PC-3 (cell line): ENCODE measurements at regions not wholly inside any gene's neighbourhood (a gene's known extent, or its start where the extent isn't known, plus 50 kb on each side); places are given as distances from the start of the nearest gene placed in this dataset.

Source experiments
- ATAC-seq: fragments of 200-7000 bp; cut with Tn5 transposase; 2 replicates; pipeline ENCODE4 v1.9.1; 2020; ENCODE audit warnings: mild to moderate bottlenecking, moderate library complexity
- BruUV-seq: library from RNA; stranded (reverse); fragments of 400-500 nt; replicated peaks from 2 replicates; lab custom pipeline; 2021; lab: Mats Ljungman, UMichigan
- CTCF ChIA-PET: fragments of 300-600 bp; sonication (Branson Sonifier 250); formaldehyde crosslinking; loops from one replicate; lab custom pipeline; 2022; ENCODE audit warnings: antibody characterized with exemption; lab: Charles Lee
- POLR2A ChIA-PET: fragments of 300-600 bp; sonication (Branson Sonifier 250); formaldehyde crosslinking; loops from one replicate; lab custom pipeline; 2022; ENCODE audit warnings: antibody characterized with exemption; ENCODE audit not compliant: unreplicated experiment; lab: Charles Lee
- DNase-seq: peaks from one replicate; pipeline ENCODE4 v3.0.0-alpha.2; 2015
- H2AFZ ChIP-seq: fragments of 300-600 bp; sonication (generic); 2 replicates; pipeline ENCODE4 v1.6.0; 2016; ENCODE audit warnings: antibody characterized with exemption, low read length
- H3F3A ChIP-seq: fragments of 300-600 bp; sonication (generic); one replicate; pipeline ENCODE4 v1.6.0; 2017; ENCODE audit warnings: antibody characterized with exemption, low read length, control low read depth, mild to moderate bottlenecking; ENCODE audit not compliant: unreplicated experiment
- H3K27ac ChIP-seq: fragments of 300-600 bp; sonication (generic); 2 replicates; pipeline ENCODE4 v1.5.1; 2016; ENCODE audit warnings: mild to moderate bottlenecking, low read length
- H3K27me3 ChIP-seq: fragments of 300-600 bp; sonication (generic); 2 replicates; pipeline ENCODE4 v1.6.1; 2016; ENCODE audit warnings: low read length, mixed read lengths
- H3K36me3 ChIP-seq: fragments of 300-600 bp; sonication (generic); 2 replicates; pipeline ENCODE4 v1.6.1; 2016; ENCODE audit warnings: low read depth, mixed run types, low read length, mixed read lengths
- H3K4me1 ChIP-seq: fragments of 300-600 bp; sonication (generic); 2 replicates; pipeline ENCODE4 v1.5.1; 2016; ENCODE audit warnings: low read length; ENCODE audit not compliant: insufficient read depth
- H3K4me2 ChIP-seq: fragments of 300-600 bp; sonication (generic); 2 replicates; pipeline ENCODE4 v1.6.0; 2016; ENCODE audit warnings: low read length
- H3K4me3 ChIP-seq: fragments of 300-600 bp; sonication (generic); 2 replicates; pipeline ENCODE4 v1.5.1; 2016; ENCODE audit warnings: mild to moderate bottlenecking, low read length, mixed read lengths
- H3K79me2 ChIP-seq: fragments of 300-600 bp; sonication (generic); 2 replicates; pipeline ENCODE4 v1.6.1; 2017; ENCODE audit warnings: low read length, mixed read lengths
- H3K9ac ChIP-seq: fragments of 300-600 bp; sonication (generic); 2 replicates; pipeline ENCODE4 v1.6.0; 2016; ENCODE audit warnings: mild to moderate bottlenecking, low read length
- H3K9me2 ChIP-seq: fragments of 300-600 bp; sonication (generic); replicated peaks from 2 replicates; pipeline ENCODE4 v1.6.1; 2016; ENCODE audit warnings: mixed run types, low read length, mixed read lengths
- H3K9me3 ChIP-seq: fragments of 300-600 bp; sonication (generic); 2 replicates; pipeline ENCODE4 v1.6.1; 2016; ENCODE audit warnings: low read length, mixed read lengths
- H4K20me1 ChIP-seq: fragments of 300-600 bp; sonication (generic); 2 replicates; pipeline ENCODE4 v1.6.1; 2016; ENCODE audit warnings: low read length, mixed read lengths
- EZH2 ChIP-seq: fragments of 300-600 bp; sonication (generic); IDR thresholded peaks from one replicate; pipeline ENCODE4 v1.6.1; 2017; ENCODE audit warnings: antibody characterized with exemption, mild to moderate bottlenecking, low read length; ENCODE audit not compliant: unreplicated experiment
- EZH2phosphoT487 ChIP-seq: fragments of 300-600 bp; sonication (generic); IDR thresholded peaks from 2 replicates; pipeline ENCODE4 v1.6.1; 2018; ENCODE audit warnings: mild to moderate bottlenecking, antibody characterized with exemption, low read length, borderline replicate concordance
- intact Hi-C: fragments of 100-400 bp; cut with micrococcal nuclease; formaldehyde crosslinking; loops from 2 replicates; pipeline ENCODE4 v1.9.0; 2023
- TF ChIP-seq, protein P1 (sequence below): fragments of 300-600 bp; sonication (generic); conservative IDR thresholded peaks from 2 replicates; pipeline ENCODE4 v1.5.1; 2017; ENCODE audit warnings: antibody characterized with exemption, low read depth, mild to moderate bottlenecking, low read length

DNA sequence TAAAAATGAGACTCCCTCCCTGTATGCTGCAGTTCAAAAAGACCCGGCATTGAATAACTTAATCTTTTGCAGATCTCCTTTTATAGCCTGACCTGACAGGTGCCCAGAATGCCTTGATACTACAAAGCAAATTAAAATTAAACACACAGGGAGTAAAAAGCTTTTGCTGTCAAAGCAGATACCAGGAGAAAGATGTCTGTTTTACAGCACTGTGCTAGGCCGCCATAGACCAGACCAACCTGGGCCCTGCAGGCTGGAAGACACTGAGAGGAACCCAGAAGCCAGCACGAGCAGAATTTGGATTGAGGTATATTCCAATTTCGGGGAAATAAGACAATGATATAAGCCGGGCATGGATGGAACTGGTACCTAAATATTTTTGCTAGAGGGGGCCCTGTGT lies 602.8 kb upstream of the SOX11 start:
- no peaks in the 10 kb centered on the region for H3K9me3 ChIP-seq
- H4K20me1 ChIP-seq = no peaks in the 10 kb centered on the region
- no peaks in the 10 kb centered on the region for H3K9me2 ChIP-seq
- H3K4me1 ChIP-seq = no peaks in the 10 kb centered on the region
- no peak overlapping the region for H2AFZ ChIP-seq
- H3K4me3 ChIP-seq = no peak overlapping the region
- DNase-seq (no peak), ATAC-seq (no peak)
- TF ChIP-seq EZH2 (no peak), EZH2phosphoT487 (no peak)
- TF ChIP-seq, protein P1, sequence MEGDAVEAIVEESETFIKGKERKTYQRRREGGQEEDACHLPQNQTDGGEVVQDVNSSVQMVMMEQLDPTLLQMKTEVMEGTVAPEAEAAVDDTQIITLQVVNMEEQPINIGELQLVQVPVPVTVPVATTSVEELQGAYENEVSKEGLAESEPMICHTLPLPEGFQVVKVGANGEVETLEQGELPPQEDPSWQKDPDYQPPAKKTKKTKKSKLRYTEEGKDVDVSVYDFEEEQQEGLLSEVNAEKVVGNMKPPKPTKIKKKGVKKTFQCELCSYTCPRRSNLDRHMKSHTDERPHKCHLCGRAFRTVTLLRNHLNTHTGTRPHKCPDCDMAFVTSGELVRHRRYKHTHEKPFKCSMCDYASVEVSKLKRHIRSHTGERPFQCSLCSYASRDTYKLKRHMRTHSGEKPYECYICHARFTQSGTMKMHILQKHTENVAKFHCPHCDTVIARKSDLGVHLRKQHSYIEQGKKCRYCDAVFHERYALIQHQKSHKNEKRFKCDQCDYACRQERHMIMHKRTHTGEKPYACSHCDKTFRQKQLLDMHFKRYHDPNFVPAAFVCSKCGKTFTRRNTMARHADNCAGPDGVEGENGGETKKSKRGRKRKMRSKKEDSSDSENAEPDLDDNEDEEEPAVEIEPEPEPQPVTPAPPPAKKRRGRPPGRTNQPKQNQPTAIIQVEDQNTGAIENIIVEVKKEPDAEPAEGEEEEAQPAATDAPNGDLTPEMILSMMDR = no peak
- ChIA-PET CTCF (no interaction called here), POLR2A (no interaction called here)
- H3F3A ChIP-seq = no peaks in the 10 kb centered on the region
- intact Hi-C loops = no loop called here
- no peak overlapping the region for H3K9ac ChIP-seq
- H3K79me2 ChIP-seq = no peaks in the 10 kb centered on the region
- BruUV-seq = no TSS peak
- no peaks in the 10 kb centered on the region for H3K27me3 ChIP-seq
- H3K36me3 ChIP-seq = no peaks in the 10 kb centered on the region
- H3K4me2 ChIP-seq = no peak overlapping the region
- no peak overlapping the region for H3K27ac ChIP-seq

DNA sequence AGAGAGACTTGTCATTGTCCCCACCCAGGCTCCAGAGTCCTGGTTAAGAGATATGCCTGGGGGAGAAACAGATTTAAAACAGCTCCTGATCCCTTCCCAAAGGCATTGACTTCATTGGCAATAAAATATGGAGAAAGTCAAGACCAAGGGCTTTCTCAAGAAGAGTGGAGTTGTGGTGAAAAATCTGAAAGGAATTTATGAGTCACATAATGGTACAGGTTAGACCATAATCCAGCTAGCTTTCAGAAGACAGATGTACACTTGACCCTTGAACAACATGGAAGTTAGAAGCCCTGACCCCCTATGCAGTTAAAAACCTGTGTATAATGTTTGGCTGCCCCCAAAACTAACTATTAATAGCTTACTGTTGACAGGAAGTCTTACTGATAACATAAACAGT lies 599.1 kb upstream of the SOX11 start:
- no TSS peak for BruUV-seq
- intact Hi-C loops = no loop called here
- no peak overlapping the region for H3K27ac ChIP-seq
- no peaks in the 10 kb centered on the region for H3K27me3 ChIP-seq
- no peaks in the 10 kb centered on the region for H4K20me1 ChIP-seq
- TF ChIP-seq EZH2 (no peak), EZH2phosphoT487 (no peak)
- TF ChIP-seq, protein P1 = no peak
- CTCF ChIA-PET = no interaction called here
- H2AFZ ChIP-seq = no peak overlapping the region
- no peaks in the 10 kb centered on the region for H3K4me1 ChIP-seq
- no peak overlapping the region for H3K4me3 ChIP-seq
- POLR2A ChIA-PET = no interaction called here
- no peaks in the 10 kb centered on the region for H3K79me2 ChIP-seq
- no peak overlapping the region for H3K4me2 ChIP-seq
- no peak overlapping the region for H3K9ac ChIP-seq
- H3K36me3 ChIP-seq = no peaks in the 10 kb centered on the region
- no peak for ATAC-seq
- H3K9me2 ChIP-seq = no peaks in the 10 kb centered on the region
- H3F3A ChIP-seq = no peaks in the 10 kb centered on the region
- H3K9me3 ChIP-seq = no peaks in the 10 kb centered on the region
- peak; percentile 50 for DNase-seq

DNA sequence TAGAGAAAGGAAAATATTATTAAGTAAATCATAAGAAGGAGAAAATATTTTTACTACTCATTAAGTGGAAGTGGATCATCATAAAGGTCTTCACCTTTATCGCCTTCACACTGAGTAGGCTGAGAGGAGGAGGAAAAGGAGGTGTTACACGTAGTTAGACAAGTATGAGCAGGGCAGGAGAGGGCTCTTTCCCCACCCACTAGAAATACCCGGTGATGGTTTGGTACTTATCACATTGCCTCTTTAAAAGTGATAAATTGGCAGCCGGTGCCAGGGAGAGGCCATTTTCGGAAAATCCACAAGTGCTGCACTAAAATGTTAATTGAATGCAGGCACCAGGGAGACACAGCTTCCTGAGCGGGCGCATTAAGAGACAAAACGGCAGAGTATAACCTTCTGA lies 598.7 kb upstream of the SOX11 start:
- no peak overlapping the region for H3K4me2 ChIP-seq
- no peak overlapping the region for H2AFZ ChIP-seq
- no peaks in the 10 kb centered on the region for H3K9me3 ChIP-seq
- POLR2A ChIA-PET = no interaction called here
- no peak for TF ChIP-seq EZH2phosphoT487
- TF ChIP-seq, protein P1 = no peak
- no peak for TF ChIP-seq EZH2
- intact Hi-C loops = no loop called here
- H3K4me1 ChIP-seq = no peaks in the 10 kb centered on the region
- H4K20me1 ChIP-seq = no peaks in the 10 kb centered on the region
- H3K27ac ChIP-seq = no peak overlapping the region
- DNase-seq (no peak), ATAC-seq (no peak)
- BruUV-seq = no TSS peak
- H3F3A ChIP-seq = no peaks in the 10 kb centered on the region
- no peaks in the 10 kb centered on the region for H3K79me2 ChIP-seq
- no peaks in the 10 kb centered on the region for H3K9me2 ChIP-seq
- CTCF ChIA-PET = no interaction called here
- H3K36me3 ChIP-seq = no peaks in the 10 kb centered on the region
- H3K9ac ChIP-seq = no peak overlapping the region
- no peaks in the 10 kb centered on the region for H3K27me3 ChIP-seq
- H3K4me3 ChIP-seq = no peak overlapping the region
